HK-2 (cell line): ENCODE measurements at regions not wholly inside any gene's neighbourhood (a gene's known extent, or its start where the extent isn't known, plus 50 kb on each side); places are given as distances from the start of the nearest gene placed in this dataset.
A peak's percentile ranks its signal among the peaks of the same experiment; 100 is the strongest.
"Not testable (repeated sequence)": the region's sequence is repeated elsewhere in the genome, so short reads cannot be mapped to it uniquely, and the experiment has no call there.

ENCODE experiments used
- DNase-seq: peaks from one replicate; pipeline ENCODE4 v3.0.0-alpha.2; 2018; ENCODE audit not compliant: unreplicated experiment

GRCh38 chr21:38614558-38614957 is 116.3 kb upstream of the ERG start:
- no peak for DNase-seq

GRCh38 chr21:38619480-38619879 is 121.2 kb upstream of the ERG start:
- DNase-seq, result no peak

GRCh38 chr21:38619992-38620479 is 121.8 kb upstream of the ERG start:
- DNase-seq, result no peak

- DNase-seq, result no peak
These were observed 122.9 kb upstream of the ERG start for GRCh38 chr21:38621132-38621531.

- no peak for DNase-seq
These were observed 124.0 kb upstream of the ERG start for GRCh38 chr21:38622081-38622826.

- no peak for DNase-seq
These were observed 124.5 kb upstream of the ERG start for GRCh38 chr21:38622827-38623209.

- no peak for DNase-seq
These were observed 125.3 kb upstream of the ERG start for GRCh38 chr21:38623552-38623951.

- no peak for DNase-seq
These were observed 126.7 kb upstream of the ERG start for GRCh38 chr21:38625000-38625399.

GRCh38 chr21:38626306-38626705 is 128.0 kb upstream of the ERG start:
- no peak for DNase-seq

- DNase-seq, result no peak
These were observed 130.1 kb upstream of the ERG start for GRCh38 chr21:38628349-38628748.

GRCh38 chr21:38631206-38631605 is 132.9 kb upstream of the ERG start:
- no peak for DNase-seq

GRCh38 chr21:38631676-38632075 is 133.4 kb upstream of the ERG start:
- no peak for DNase-seq

- no peak for DNase-seq
These were observed 138.9 kb upstream of the ERG start for GRCh38 chr21:38637161-38637560.

GRCh38 chr21:38639571-38640354 is 141.5 kb upstream of the ERG start:
- DNase-seq, result no peak

GRCh38 chr21:38640355-38640742 is 142.1 kb upstream of the ERG start:
- not testable (repeated sequence) for DNase-seq

GRCh38 chr21:38643404-38644023 is 145.2 kb upstream of the ERG start:
- DNase-seq, result no peak

GRCh38 chr21:38645282-38645681 is 147.0 kb upstream of the ERG start:
- DNase-seq, result peak; percentile 7

GRCh38 chr21:38646213-38646837 is 148.0 kb upstream of the ERG start:
- DNase-seq, result no peak

- no peak for DNase-seq
These were observed 150.8 kb upstream of the ERG start for GRCh38 chr21:38649120-38649519.

GRCh38 chr21:38651570-38651969 is 153.3 kb upstream of the ERG start:
- DNase-seq, result no peak

GRCh38 chr21:38652396-38652795 is 153.3 kb upstream of the ETS2 start:
- DNase-seq, result no peak

- no peak for DNase-seq
These were observed 151.1 kb upstream of the ETS2 start for GRCh38 chr21:38654580-38654979.
